CMK (cell line): ENCODE measurements at regions not wholly inside any gene's neighbourhood (a gene's known extent, or its start where the extent isn't known, plus 50 kb on each side); places are given as distances from the start of the nearest gene placed in this dataset.
"Not testable (repeated sequence)": the region's sequence is repeated elsewhere in the genome, so short reads cannot be mapped to it uniquely, and the experiment has no call there.

Experiments
- DNase-seq: peaks from one replicate; pipeline ENCODE4 v3.0.0-alpha.2; 2010; ENCODE audit warnings: low read depth

- no peak for DNase-seq
Observed at GRCh38 chr3:16708285-16708684, 103.1 kb upstream of the DAZL start.

- not testable (repeated sequence) for DNase-seq
Observed at GRCh38 chr3:16711691-16712090, 106.5 kb upstream of the DAZL start.

- DNase-seq = no peak
Observed at GRCh38 chr3:16715281-16715680, 110.1 kb upstream of the DAZL start.

- no peak for DNase-seq
Observed at GRCh38 chr3:16719426-16719825, 114.2 kb upstream of the DAZL start.

GRCh38 chr3:16720367-16720940 is 115.2 kb upstream of the DAZL start:
- no peak for DNase-seq

- DNase-seq = no peak
Observed at GRCh38 chr3:16721494-16721893, 116.3 kb upstream of the DAZL start.

- DNase-seq = no peak
Observed at GRCh38 chr3:16723978-16724377, 118.8 kb upstream of the DAZL start.

- no peak for DNase-seq
Observed at GRCh38 chr3:16724487-16724886, 119.3 kb upstream of the DAZL start.

GRCh38 chr3:16725972-16726371 is 120.7 kb upstream of the DAZL start:
- no peak for DNase-seq

GRCh38 chr3:16728770-16729745 is 123.8 kb upstream of the DAZL start:
- no peak for DNase-seq

- no peak for DNase-seq
Observed at GRCh38 chr3:16738451-16738850, 133.2 kb upstream of the DAZL start.

GRCh38 chr3:16739541-16740105 is 134.4 kb upstream of the DAZL start:
- no peak for DNase-seq

- DNase-seq = no peak
Observed at GRCh38 chr3:16740515-16740914, 135.3 kb upstream of the DAZL start.

GRCh38 chr3:16741103-16741758 is 136.0 kb upstream of the DAZL start:
- DNase-seq = no peak

GRCh38 chr3:16741890-16742289 is 136.7 kb upstream of the DAZL start:
- DNase-seq = no peak

- DNase-seq = no peak
Observed at GRCh38 chr3:16743276-16743675, 138.1 kb upstream of the DAZL start.

- no peak for DNase-seq
Observed at GRCh38 chr3:16759227-16759903, 125.4 kb upstream of the PLCL2 start.

GRCh38 chr3:16761571-16761970 is 123.2 kb upstream of the PLCL2 start:
- DNase-seq = no peak

- no peak for DNase-seq
Observed at GRCh38 chr3:16765661-16766060, 119.1 kb upstream of the PLCL2 start.

GRCh38 chr3:16767006-16767405 is 117.7 kb upstream of the PLCL2 start:
- DNase-seq = no peak

GRCh38 chr3:16768014-16768413 is 116.7 kb upstream of the PLCL2 start:
- DNase-seq = no peak

GRCh38 chr3:16768956-16769355 is 115.8 kb upstream of the PLCL2 start:
- DNase-seq = no peak
